NCI-H748 treated with DMSO at 0.1 percent for 48 hours (cell line): ENCODE measurements at regions not wholly inside any gene's neighbourhood (a gene's known extent, or its start where the extent isn't known, plus 50 kb on each side); places are given as distances from the start of the nearest gene placed in this dataset.

Experiments
- DNase-seq: peaks from one replicate; lab custom pipeline; 2025; lab: John Stamatoyannopoulos, UW

DNA sequence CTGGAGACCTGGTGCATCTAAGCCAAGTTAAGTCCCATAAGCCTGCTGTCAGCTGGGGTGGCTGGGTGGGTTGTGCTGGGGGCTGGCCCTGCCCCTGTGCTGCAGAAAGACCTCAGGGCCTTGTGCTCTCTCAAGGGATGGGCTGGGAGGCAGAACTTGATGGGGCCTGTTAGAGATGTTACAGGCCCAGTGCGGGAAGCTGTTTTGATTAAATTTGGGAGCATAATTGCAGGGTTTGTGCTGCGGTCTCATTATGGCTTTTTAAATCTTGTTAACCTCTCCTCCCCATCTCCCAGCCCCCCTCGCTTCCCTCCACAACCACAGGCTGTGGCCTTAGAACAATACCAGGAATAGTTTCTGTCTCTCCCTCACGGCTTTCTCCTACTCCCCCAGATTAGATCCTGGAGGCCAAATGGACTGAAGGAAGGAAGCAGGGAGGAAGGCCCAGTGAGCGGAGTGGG lies 87.6 kb upstream of the TLE3 start:
- DNase-seq = no peak

DNA sequence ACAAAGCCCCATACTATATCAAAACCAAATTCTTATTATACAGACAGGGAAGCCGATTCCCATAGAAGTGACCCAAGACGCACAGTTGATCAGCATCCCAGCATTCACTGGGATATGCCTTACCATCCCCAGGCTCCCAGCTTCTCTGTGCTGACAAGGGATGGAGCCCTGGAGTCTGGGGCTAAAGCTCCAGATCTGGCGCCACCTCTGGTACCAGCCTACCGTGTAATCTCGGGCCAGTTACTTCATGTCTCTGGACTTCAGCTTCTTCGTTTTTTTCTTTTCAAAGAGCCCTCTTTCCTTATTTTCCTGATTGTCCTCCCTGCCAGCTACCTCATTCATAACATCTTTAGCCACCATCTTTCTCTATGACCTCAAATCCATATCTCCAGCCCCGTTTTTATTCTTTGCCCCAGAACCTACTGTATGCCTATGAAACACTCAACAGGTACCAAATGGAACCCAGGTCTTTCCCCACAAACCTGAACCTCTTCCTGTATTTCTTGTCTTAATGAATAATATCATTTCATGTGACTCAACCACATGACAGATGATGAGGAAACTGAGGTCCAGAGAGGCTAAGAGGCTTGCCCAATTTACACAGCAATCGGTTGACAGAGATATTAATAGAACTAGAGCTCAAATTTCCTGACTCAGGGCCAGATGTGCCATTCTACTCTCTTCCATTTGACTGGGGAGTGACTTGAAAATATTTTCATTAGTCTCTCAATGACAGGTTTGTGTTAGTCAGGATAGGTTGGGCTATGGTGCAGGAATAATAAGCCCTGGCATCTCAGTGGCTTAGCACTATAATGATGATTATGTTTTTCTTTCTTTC lies 85.4 kb upstream of the TLE3 start:
- no peak for DNase-seq

DNA sequence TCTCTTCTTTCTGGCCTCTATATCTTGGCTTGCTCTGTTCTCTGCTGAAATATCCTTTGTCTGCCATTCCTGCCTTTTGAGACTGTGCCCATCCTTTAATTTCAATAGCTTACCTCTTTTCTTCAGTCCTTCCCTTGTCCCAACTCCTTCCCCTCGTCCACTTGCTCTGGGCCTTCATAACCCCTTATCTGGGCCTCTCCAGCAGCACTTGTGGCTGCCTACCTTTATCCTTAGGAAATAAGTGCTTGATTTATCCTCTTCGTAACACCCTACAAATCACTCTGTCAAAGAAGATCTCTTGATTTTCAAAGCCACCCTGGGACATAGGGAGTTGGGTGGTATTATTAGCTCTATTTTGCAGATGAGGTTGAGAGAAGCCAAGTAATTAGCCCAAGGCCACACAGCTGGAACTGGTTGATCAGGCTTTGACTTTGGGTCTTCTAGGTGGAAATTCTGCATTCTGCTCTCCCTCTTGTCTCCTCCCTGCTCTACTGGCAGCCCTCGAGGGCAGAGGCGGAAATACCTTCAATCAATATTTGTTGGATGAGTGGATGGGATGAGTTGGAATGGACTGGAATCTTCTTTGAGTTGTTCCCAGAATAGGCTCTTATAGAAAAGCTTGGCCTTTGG lies 84.0 kb upstream of the TLE3 start:
- DNase-seq = no peak

DNA sequence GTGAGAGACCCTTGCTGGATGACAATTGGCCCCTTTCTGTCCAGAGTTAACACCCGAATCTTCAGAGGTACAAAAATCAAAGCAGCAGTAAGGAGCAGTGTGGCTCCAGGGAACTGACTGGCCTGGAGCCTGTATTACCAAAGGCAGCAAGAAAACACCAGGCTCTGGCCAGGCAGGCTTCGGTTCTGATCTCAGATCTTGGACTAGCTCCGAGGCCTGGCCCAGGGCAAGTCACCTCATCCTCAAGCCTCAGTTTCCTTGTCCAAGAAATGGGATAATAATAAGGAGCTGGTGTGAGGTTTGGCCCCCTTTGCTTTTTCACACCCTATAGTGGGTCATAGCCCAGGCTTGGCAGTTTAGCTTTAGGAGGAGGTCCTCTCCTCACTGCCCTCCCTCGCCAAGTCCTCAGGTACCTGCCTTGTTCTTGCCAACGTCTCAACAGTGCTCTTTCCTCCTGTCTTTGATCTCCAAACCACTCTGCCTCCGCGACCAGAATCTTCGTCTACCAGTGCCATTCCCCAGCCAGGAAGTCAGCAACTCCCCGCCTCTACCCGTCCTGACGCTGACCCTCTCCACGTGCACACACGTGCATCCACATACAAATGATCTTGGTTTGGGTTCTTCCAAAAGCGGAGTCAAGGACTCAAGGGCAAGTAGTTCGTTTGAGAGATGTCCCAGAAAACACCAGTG lies 82.6 kb upstream of the TLE3 start:
- no peak for DNase-seq

DNA sequence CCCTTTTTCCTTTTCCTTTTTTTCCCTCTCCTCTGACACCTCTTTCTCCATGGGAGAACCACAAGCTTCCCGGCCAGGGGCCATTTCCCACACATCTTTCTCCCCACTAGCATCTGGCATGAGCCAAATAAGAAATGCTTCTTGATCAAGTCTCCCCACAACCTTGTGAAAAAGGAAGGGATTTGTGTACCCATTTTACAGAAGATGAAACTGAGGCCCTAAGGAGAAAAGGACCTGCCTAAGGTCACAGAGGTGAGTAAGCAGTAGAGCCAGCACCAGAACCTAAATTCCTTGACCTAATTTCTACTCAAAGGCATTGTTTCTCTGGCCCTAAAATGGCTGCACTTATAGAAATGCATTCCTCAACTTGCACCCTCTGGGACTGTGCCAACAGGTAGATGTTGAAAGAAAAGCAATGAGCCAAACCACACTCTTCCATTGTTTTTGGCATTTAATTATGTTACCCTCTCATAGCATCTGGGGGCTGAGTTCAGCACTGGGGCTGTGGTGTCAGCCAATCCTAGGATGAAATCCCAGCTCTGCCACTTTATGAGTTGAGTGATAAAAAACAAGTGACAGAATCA lies 81.7 kb upstream of the TLE3 start:
- DNase-seq = no peak

DNA sequence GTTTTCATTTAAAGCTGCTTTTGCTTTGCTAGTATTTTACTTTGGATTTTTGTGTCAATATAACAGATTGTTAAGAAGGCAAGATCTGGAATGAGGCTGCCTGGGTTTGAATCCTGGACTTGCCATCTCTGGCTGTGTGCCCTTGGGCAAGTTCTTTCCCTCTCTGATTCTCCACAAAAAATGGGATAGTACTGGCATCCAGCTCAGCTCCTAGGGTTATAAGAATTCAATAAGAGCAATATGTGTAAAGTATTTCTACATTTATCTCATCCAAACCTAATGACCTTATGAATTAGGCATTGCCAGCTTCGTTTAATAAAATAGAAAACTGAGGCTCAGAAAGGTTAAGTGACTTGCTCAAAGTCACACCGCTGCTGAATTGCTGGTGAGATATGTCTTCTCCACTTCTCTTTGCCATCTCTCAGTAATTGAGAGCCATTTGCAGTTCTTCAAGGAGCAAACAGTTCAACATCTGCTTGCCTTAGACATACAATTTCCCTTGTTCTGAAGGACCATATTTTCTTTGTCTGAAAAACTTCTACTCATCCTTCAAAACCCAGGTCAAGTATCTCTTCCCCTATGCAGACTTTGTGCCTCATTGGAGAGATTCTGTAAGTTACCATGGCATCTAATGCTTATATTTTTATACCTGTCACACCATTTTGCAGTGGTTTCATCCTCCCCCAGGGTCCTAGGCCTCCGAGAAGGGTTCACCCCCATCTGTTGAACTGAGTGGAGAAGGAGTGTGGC lies 80.8 kb upstream of the TLE3 start:
- no peak for DNase-seq

DNA sequence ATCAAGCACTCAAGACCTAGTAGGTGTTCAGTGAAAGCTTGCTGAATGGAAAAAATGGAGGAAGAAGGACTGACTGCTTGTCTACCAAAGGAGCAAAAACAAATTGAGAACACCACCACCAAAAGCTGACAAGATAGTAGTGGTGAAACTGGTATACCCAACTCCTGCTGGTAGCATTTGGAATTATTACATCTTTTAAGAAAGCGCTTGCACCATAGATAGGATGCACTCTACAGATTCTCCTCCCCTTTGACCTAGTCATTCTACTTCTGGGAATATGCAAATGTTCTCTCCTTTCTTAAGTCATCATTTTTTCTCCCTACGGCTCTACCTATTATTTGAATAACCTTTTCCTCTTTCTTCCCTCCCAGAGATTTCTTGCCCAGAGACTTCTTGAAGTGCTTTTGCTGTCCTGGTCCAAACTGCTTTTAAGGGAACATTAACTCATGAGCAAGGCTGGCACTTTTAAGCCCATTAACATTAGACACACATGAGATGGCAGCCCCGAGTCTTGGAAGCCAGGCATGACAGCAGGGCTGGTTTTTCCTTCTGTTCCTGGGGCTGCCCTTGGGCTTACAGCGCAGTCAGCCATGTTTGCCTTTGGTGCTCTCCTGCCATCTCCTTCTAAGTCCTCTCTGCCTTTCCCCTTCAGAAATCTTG lies 75.0 kb upstream of the TLE3 start:
- DNase-seq = no peak

DNA sequence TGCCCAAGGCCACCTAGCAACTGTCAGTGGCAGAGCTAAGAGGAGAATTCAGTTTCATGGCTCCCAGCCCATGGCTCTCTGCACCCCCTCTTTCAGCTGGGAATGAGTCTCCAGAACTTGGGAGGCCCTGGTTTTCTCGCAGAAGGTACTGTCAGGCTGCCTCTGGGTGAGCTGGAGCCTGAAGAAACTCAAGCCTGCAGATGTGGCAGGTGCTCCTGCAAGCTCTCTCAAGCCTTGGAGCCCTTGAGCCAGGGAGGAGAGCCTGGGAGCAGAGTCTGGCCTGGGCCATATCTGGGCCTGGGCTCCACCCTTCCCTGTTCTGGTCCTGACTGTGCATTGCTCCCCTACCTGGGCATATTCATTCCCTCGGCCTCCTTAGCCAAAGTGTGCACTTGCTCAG lies 74.4 kb upstream of the TLE3 start:
- DNase-seq = no peak

DNA sequence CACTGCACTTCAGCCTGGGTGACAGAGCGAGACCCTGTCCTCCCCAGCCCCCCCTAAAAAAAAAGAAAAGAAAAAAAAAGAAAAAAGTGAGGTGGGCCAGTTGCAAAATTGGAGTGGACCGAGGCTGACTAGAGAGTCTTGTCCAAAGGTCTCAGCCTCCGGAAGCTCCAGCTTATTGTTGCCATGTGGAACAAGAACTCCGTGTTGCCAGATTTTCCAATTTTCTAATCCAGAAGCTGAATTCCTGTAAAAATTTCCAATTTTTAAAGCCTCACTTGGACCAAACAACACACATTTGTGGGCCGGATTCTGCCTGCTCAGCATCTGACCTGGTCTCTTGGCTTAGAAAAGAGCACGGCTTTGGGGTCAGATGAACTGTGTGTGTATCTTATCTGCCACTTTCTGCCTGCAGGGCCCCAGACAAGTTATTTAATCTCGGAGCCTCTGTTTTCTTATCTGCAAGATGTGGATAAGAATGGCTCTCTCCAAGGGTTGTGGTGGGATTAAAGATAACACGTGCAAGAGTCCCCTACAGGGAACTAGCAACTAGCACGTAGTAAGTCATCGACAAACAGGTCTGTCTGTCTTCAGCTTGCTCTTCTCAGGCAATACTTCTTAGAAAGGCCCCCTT lies 73.7 kb upstream of the TLE3 start:
- no peak for DNase-seq

DNA sequence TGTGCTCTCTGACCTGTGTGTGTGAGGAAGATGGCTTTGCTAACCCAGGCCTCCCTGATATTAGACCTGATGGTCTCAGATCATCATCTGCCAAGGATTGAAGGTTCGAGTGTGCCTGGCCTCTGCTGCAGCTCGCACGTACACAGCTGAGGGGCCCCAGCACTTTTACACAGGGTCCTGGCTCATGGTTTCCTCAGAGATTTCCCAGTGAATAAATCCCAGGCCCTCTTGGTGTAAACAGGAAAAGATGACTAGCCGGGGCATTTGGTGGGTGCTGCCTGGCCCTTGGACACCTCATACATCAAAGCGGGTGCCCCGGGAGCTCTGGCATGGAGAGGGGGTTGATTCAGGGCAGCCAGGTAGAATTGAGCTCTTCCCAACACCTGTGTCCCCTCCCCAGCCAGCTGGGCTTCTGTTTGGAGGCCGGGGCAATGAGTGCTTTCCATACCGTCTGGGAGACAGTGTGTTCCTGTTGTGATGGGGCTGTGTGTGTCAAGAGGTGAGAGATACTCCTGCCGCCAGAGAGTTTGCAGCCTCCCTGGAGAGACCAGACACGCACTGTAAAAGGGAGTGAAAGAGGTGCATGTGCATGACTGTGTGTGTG lies 72.5 kb upstream of the TLE3 start:
- DNase-seq = no peak

DNA sequence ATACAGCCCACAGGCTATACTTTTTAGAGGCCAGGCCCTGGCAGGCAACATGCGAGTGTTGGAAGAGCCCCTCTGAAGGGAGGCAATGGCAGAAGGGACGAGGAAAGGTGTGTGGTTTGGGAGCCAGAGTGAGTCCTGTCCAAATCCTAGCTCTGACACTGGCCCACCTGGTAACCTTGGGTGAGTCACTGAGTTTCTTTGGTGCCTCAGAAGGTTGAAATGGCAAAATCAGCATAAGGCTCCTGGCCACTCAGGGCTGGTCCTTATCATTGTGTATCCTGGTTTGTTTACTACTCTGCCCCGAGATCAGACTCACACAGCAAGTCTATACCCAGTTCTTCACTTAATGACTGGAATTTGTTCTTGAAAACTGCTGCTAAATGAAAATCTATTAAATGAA lies 71.4 kb upstream of the TLE3 start:
- no peak for DNase-seq

DNA sequence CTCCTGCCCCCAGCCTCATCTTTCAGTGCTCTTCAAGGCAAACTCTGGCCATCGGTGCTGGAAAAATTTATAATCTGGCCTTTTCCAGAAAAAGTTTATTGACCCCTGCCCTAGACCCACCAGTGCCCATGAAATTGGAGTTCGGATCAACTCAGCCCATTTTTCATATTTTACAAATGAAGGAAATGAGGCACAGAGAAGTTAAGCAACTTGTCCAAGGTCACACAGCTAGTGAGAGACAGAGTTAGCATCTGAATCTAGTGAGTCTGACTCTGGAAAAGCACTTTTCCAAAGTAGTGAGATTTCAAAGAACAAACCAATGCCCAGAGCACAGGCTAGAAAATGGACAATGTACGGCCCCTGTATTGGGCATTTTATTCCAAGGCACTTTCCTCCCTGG lies 69.4 kb upstream of the TLE3 start:
- DNase-seq = no peak

DNA sequence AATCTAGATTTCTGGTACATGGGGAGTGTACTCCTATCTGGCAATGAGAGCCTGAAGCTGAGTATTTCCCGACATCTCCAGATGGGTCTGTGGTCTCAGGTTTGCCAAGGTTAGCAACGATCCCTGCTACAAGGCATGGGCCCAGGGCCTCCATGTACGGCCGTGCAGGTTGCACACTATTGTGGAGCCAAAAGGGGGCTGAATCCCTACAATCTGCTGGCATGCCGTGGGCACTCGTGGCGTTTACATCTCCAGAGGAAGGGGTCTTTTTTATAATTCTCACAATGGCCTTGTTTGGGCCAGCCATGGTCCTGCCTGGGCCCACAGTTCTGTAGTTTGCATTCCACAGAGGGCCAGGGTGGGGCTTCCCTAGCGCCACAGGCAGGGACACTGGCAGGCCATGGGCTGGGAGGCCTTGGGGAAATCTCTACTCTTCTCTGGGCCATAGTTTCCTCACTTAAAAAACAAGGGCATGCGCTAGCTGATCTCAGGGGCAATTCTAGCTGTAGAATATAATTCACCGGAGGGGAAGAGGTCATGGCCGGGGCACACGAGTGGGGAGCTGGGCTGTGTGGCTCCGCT lies 68.9 kb upstream of the TLE3 start:
- DNase-seq = no peak

DNA sequence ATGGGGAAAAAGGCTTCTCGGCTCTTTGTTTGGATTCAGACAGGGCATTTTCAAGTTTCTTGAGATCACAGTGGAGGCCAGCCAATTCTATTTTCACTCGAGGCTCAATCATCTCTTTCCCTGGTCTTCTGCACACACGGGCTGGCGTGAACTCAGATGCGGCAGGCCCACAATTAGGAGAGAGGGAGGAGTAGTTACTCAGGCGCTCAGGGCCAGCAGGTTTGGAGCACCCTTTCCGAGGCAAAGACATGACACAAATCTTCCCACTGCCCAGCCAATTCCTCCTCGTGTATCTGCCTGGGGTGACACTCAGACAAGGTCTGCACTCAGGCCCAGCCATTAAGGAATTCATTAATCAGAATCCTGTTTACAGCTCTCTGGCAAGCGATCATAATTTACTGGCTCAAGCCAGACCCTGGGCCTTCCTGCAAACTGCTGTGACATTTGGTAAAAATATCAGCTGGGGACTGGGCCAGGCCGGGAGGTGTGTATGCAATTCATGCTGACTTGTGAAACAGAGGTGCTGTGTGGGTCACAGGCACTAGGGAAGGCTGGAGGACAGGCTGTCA lies 68.1 kb upstream of the TLE3 start:
- no peak for DNase-seq

DNA sequence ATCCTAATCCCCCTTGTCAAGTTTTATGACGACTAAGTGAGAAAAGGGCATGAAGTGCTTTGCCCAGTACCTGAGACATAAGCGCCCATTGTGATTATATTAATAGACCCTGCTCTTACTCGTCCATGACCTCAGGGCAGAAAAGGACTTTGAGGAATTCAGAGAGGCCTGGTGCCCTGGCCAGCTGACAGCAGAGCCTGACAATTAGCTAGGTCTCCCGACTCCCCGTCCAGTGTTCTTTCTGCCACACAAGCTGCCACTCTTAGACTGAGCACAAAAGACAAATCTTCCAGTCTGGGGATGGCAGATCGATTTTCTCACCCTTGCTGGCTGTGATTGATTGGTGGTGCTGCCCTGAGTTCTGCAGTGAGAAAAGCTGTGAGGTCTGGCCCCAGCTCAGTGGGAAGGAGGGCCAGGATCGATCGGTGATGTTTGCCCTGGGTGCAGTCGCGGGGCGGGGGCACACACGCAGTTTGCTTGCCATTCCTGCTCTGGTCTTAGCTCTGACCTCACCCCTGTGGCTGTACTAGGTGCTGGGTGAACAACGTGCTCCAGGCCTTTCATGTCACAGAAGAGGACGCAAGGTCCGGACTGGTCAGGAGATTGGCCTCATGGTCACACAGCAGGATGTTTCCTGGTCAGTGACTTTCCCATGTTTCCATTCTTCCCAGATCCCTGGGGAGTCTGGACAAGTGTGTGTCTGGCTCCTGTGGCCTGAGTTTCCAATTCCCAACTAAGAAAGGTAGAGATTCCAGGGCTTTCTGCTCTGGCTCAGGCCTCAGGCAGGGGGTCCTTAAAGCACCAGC lies 67.4 kb upstream of the TLE3 start:
- DNase-seq = no peak

DNA sequence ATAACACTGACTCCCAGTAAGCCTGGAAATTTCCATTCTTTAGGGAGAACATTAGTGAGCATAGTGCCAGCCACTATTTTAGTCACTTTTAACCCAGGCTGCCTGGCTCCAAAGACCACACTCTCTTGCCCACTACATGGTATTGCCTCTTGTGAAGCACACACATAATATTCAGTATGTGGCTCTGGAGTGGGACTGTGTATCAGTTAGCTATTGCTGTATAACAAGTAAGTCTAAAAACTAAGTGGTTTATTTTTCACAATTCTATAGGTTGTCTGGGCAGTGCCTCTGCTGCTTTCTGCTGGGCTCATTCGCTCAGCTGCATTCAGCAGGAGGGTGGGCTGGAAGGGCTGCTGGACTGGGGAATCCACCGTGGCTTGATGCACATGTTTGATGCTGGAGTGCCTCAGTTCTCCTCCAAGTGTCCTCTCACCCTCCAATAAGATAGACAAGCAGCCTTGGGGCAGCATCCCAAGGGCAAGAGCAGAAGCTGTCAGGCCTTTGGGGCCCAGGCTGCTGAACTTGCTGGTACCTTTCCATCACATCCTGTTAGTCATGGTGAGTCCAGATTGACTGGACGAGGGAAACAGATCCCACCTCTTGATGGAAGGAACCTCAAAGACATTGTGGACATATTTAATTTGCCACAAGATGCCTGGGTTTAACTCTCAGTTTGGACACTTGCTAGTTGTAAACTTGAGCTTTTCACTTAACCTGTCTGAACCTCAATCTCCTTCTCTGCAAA lies 66.6 kb upstream of the TLE3 start:
- DNase-seq = no peak

DNA sequence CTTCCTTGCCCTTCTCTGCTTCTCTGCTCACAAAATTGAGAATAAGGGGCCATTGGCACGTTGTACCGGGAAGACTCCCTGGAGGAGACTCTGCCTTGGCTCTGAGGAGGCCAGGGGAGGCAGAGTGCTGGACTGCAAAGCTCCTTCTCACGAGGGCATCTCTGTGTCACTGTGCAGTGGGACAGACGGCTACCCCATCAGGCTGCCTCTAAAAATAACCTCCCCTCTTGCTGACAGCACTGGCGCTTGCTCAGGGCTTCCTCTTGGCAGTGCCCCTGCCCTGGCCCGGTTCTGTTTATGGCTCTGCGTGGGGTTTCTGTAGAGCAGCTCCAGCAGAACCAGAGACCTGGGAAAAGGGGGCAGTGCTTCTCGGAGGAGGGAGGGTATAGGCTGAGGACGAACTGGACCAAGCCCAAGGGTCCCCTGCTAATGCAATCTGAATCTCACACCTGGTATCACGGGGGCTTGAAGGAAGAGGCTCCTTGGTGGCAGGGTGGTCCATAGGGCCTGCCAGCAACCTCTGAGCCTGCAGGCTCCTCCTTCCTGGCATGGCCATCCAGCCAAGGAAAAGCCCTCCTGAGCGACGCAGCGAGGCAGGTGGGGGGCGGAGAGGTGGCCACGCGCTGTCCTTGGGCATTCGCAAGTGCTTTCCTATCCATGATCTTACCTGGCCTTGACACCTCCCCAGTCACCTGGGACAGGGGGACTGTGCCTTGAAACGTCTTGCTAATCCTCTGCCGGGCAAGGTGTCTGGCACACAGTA lies 63.3 kb upstream of the TLE3 start:
- no peak for DNase-seq

DNA sequence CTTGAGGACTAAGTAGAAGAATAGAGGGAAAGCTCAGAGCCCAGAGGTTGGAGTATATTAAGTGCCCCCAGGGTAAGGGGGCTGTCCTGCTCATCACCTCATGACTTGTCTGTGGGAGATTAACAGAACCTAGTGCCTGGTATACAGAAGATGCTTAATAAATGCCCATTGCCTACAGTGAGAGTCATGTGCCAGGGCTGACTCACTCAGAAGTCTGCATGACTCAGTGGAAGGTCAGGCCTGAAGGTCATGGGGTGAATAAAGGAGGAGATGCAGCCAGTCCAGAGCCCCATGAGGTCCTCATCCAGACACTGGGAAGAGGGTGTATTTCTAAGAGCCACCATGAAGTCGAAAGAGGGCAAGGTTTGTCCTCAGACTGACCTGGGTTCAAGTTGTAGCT lies 62.5 kb upstream of the TLE3 start:
- no peak for DNase-seq
